ENCODE measurements at regions not wholly inside any gene's neighbourhood (a gene's known extent, or its start where the extent isn't known, plus 50 kb on each side); places are given as distances from the start of the nearest gene placed in this dataset.
"Not testable (repeated sequence)": the region's sequence is repeated elsewhere in the genome, so short reads cannot be mapped to it uniquely, and the experiment has no call there.

- no peak for DNase-seq
These were observed 223.3 kb upstream of the TCERG1L start for GRCh38 chr10:131534836-131535235.

GRCh38 chr10:131536676-131537075 lies 225.2 kb upstream of the TCERG1L start:
- DNase-seq: no peak

GRCh38 chr10:131537281-131537680 lies 225.8 kb upstream of the TCERG1L start:
- DNase-seq: no peak

- DNase-seq: no peak
These were observed 233.0 kb upstream of the TCERG1L start for GRCh38 chr10:131544495-131544894.

- no peak for DNase-seq
These were observed 234.7 kb upstream of the TCERG1L start for GRCh38 chr10:131546086-131546810.

GRCh38 chr10:131547129-131547799 lies 235.7 kb upstream of the TCERG1L start:
- DNase-seq: no peak

- DNase-seq: no peak
These were observed 236.7 kb upstream of the TCERG1L start for GRCh38 chr10:131548176-131548575.

GRCh38 chr10:131549116-131549515 lies 237.6 kb upstream of the TCERG1L start:
- no peak for DNase-seq

- DNase-seq: no peak
These were observed 241.6 kb upstream of the TCERG1L start for GRCh38 chr10:131553121-131553520.

- no peak for DNase-seq
These were observed 242.1 kb upstream of the TCERG1L start for GRCh38 chr10:131553581-131553980.

GRCh38 chr10:131554821-131555220 lies 243.3 kb upstream of the TCERG1L start:
- no peak for DNase-seq

- DNase-seq: no peak
These were observed 243.9 kb upstream of the TCERG1L start for GRCh38 chr10:131555406-131555805.

- DNase-seq: no peak
These were observed 244.8 kb upstream of the TCERG1L start for GRCh38 chr10:131556061-131556896.

GRCh38 chr10:131556897-131557495 lies 245.5 kb upstream of the TCERG1L start:
- DNase-seq: no peak

GRCh38 chr10:131557956-131558355 lies 246.4 kb upstream of the TCERG1L start:
- DNase-seq: not testable (repeated sequence)

GRCh38 chr10:131559450-131559911 lies 248.0 kb upstream of the TCERG1L start:
- DNase-seq: no peak

- no peak for DNase-seq
These were observed 248.6 kb upstream of the TCERG1L start for GRCh38 chr10:131560166-131560565.

GRCh38 chr10:131560706-131561355 lies 249.3 kb upstream of the TCERG1L start:
- no peak for DNase-seq

GRCh38 chr10:131561897-131562296 lies 250.4 kb upstream of the TCERG1L start:
- DNase-seq: no peak

- no peak for DNase-seq
These were observed 251.9 kb upstream of the TCERG1L start for GRCh38 chr10:131563411-131563810.

- no peak for DNase-seq
These were observed 256.0 kb upstream of the TCERG1L start for GRCh38 chr10:131567279-131568162.

- no peak for DNase-seq
These were observed 257.3 kb upstream of the TCERG1L start for GRCh38 chr10:131568866-131569265.
